ENCODE measurements at regions not wholly inside any gene's neighbourhood (a gene's known extent, or its start where the extent isn't known, plus 50 kb on each side); places are given as distances from the start of the nearest gene placed in this dataset.

- no peak overlapping the region for H3K4me3 ChIP-seq (ENCODE audit: low read depth, low read length)
- no peak for TF ChIP-seq CTCF (IDR thresholded peaks at IDR 0.05; ENCODE audit: control insufficient read depth, extremely low read depth, insufficient read depth)
- no peak for DNase-seq (ENCODE audit: low read depth)
These were observed 283.5 kb upstream of the RGS6 start for GRCh38 chr14:71648725-71649124.

GRCh38 chr14:71650187-71650755 is 282.0 kb upstream of the RGS6 start:
- TF ChIP-seq CTCF (IDR thresholded peaks at IDR 0.05; ENCODE audit: control insufficient read depth, extremely low read depth, insufficient read depth), result no peak
- H3K4me3 ChIP-seq (ENCODE audit: low read depth, low read length), result no peak overlapping the region
- DNase-seq (ENCODE audit: low read depth), result no peak

GRCh38 chr14:71651228-71651627 is 281.0 kb upstream of the RGS6 start:
- H3K4me3 ChIP-seq (ENCODE audit: low read depth, low read length), result no peak overlapping the region
- DNase-seq (ENCODE audit: low read depth), result no peak
- TF ChIP-seq CTCF (IDR thresholded peaks at IDR 0.05; ENCODE audit: control insufficient read depth, extremely low read depth, insufficient read depth), result no peak

GRCh38 chr14:71652368-71652767 is 279.9 kb upstream of the RGS6 start:
- no peak overlapping the region for H3K4me3 ChIP-seq (ENCODE audit: low read depth, low read length)
- TF ChIP-seq CTCF (IDR thresholded peaks at IDR 0.05; ENCODE audit: control insufficient read depth, extremely low read depth, insufficient read depth), result no peak
- no peak for DNase-seq (ENCODE audit: low read depth)

GRCh38 chr14:71654810-71655209 is 277.4 kb upstream of the RGS6 start:
- no peak overlapping the region for H3K4me3 ChIP-seq (ENCODE audit: low read depth, low read length)
- no peak for DNase-seq (ENCODE audit: low read depth)
- no peak for TF ChIP-seq CTCF (IDR thresholded peaks at IDR 0.05; ENCODE audit: control insufficient read depth, extremely low read depth, insufficient read depth)

- no peak for TF ChIP-seq CTCF (IDR thresholded peaks at IDR 0.05; ENCODE audit: control insufficient read depth, extremely low read depth, insufficient read depth)
- DNase-seq (ENCODE audit: low read depth), result no peak
- no peak overlapping the region for H3K4me3 ChIP-seq (ENCODE audit: low read depth, low read length)
These were observed 273.9 kb upstream of the RGS6 start for GRCh38 chr14:71658261-71658860.

- peak; percentile 67 for DNase-seq (ENCODE audit: low read depth)
- no peak for TF ChIP-seq CTCF (IDR thresholded peaks at IDR 0.05; ENCODE audit: control insufficient read depth, extremely low read depth, insufficient read depth)
These were observed 273.1 kb upstream of the RGS6 start for GRCh38 chr14:71659159-71659558.

More at GRCh38 chr14:71659159-71659558, 273.1 kb upstream of the RGS6 start:
- no peak overlapping the region for H3K4me3 ChIP-seq (ENCODE audit: low read depth, low read length)

Data from LNCaP clone FGC (cell line).